ENCODE measurements at regions not wholly inside any gene's neighbourhood (a gene's known extent, or its start where the extent isn't known, plus 50 kb on each side); places are given as distances from the start of the nearest gene placed in this dataset.

GRCh38 chr16:73268366-73268993 lies 220.6 kb upstream of the ZFHX3 start:
- TF ChIP-seq CTCF (conservative IDR thresholded peaks at IDR 0.05; ENCODE audit: low read depth, low read length) (0 out of 2 replicates have a peak, but pooled peaks have one; percentile 25), RAD21 (IDR thresholded peaks at IDR 0.05; ENCODE audit: low read length) (peak; percentile 40), POLR2A (IDR thresholded peaks at IDR 0.05; ENCODE audit: low read depth, low read length) (no peak), CHD1 (IDR thresholded peaks at IDR 0.05; ENCODE audit: low read depth, low read length) (no peak), BHLHE40 (IDR thresholded peaks at IDR 0.05; ENCODE audit: low read depth, low read length) (no peak), SMC3 (IDR thresholded peaks at IDR 0.05; ENCODE audit: low read depth, low read length) (peak; percentile 9; the same call in 1 of the 2 replicates), RFX5 (IDR thresholded peaks at IDR 0.05; ENCODE audit: low read depth, low read length) (no peak)
